IMR-90 (cell line): ENCODE measurements at regions not wholly inside any gene's neighbourhood (a gene's known extent, or its start where the extent isn't known, plus 50 kb on each side); places are given as distances from the start of the nearest gene placed in this dataset.

Experiments used
- ATAC-seq: fragments of 200-7000 bp; cut with Tn5 transposase; 2 replicates; pipeline ENCODE4 v1.9.1; 2020; ENCODE audit warnings: low read depth, mild to moderate bottlenecking, moderate library complexity
- BruUV-seq: library from RNA; stranded (reverse); fragments of 400-500 nt; replicated peaks from 2 replicates; lab custom pipeline; 2021; lab: Mats Ljungman, UMichigan
- CTCF ChIA-PET: fragments of 300-600 bp; formaldehyde crosslinking; extraction: SDS; loops from one replicate; lab custom pipeline; 2021; ENCODE audit warnings: antibody characterized with exemption; lab: Yijun Ruan, JAX
- POLR2A ChIA-PET: fragments of 300-600 bp; sonication (Branson Sonifier 250); formaldehyde crosslinking; loops from one replicate; lab custom pipeline; 2022; ENCODE audit warnings: antibody characterized with exemption; ENCODE audit not compliant: unreplicated experiment; lab: Charles Lee
- DNase-seq: peaks from one replicate; pipeline ENCODE4 v3.0.0; 2013
- H2AFZ ChIP-seq: replicated peaks from 2 replicates; pipeline ENCODE3; 2013; ENCODE audit warnings: low read length, mild to moderate bottlenecking; ENCODE audit not compliant: poor library complexity
- H2AK5ac ChIP-seq: 2 replicates; pipeline ENCODE4 v1.6.1; 2013; ENCODE audit warnings: low read depth, low read length, inconsistent platforms
- H2AK9ac ChIP-seq: replicated peaks from 2 replicates; pipeline ENCODE3; 2013; ENCODE audit warnings: mild to moderate bottlenecking, low read depth, low read length, moderate library complexity; ENCODE audit not compliant: poor library complexity
- H2BK120ac ChIP-seq: 2 replicates; pipeline ENCODE4 v1.6.1; 2013; ENCODE audit warnings: low read depth, low read length, inconsistent platforms
- H2BK15ac ChIP-seq: 3 replicates; pipeline ENCODE4 v1.6.1; 2013; ENCODE audit warnings: low read depth, low read length, inconsistent platforms
- H2BK20ac ChIP-seq: 2 replicates; pipeline ENCODE4 v1.6.1; 2013; ENCODE audit warnings: low read depth, mild to moderate bottlenecking, inconsistent platforms, low read length, moderate library complexity
- H2BK5ac ChIP-seq: 2 replicates; pipeline ENCODE4 v1.6.1; 2013; ENCODE audit warnings: mild to moderate bottlenecking, low read depth, low read length, inconsistent platforms; ENCODE audit not compliant: poor library complexity, severe bottlenecking
- H3K14ac ChIP-seq: replicated peaks from 2 replicates; pipeline ENCODE4 v1.6.1; 2013; ENCODE audit warnings: low read depth, low read length, inconsistent platforms
- H3K18ac ChIP-seq: 2 replicates; pipeline ENCODE4 v1.6.1; 2013; ENCODE audit warnings: low read depth, low read length, control low read depth
- H3K23ac ChIP-seq: 2 replicates; pipeline ENCODE4 v1.6.1; 2013; ENCODE audit warnings: low read depth, low read length, inconsistent platforms
- H3K27ac ChIP-seq: 2 replicates; pipeline ENCODE4 v1.5.1; 2013; ENCODE audit warnings: mild to moderate bottlenecking, control low read depth, low read length; ENCODE audit not compliant: insufficient read depth
- H3K27me3 ChIP-seq: 2 replicates; pipeline ENCODE4 v1.6.1; 2013; ENCODE audit warnings: low read length; ENCODE audit not compliant: control insufficient read depth, insufficient read depth
- H3K36me3 ChIP-seq: 2 replicates; pipeline ENCODE4 v1.6.1; 2013; ENCODE audit warnings: low read length, mixed read lengths; ENCODE audit not compliant: control insufficient read depth, insufficient read depth
- H3K4ac ChIP-seq: 2 replicates; pipeline ENCODE4 v1.6.1; 2013; ENCODE audit warnings: low read depth, low read length, inconsistent platforms
- H3K4me1 ChIP-seq: 2 replicates; pipeline ENCODE4 v1.6.1; 2013; ENCODE audit warnings: low read length, mixed read lengths; ENCODE audit not compliant: control insufficient read depth, insufficient read depth
- H3K4me2 ChIP-seq: 2 replicates; pipeline ENCODE4 v1.6.1; 2013; ENCODE audit warnings: low read depth, mild to moderate bottlenecking, control low read depth, low read length, moderate library complexity
- H3K4me3 ChIP-seq: 2 replicates; pipeline ENCODE4 v1.5.1; 2013; ENCODE audit warnings: low read depth, mild to moderate bottlenecking, control low read depth, low read length, moderate library complexity; ENCODE audit not compliant: insufficient read depth
- H3K56ac ChIP-seq: 2 replicates; pipeline ENCODE4 v1.6.1; 2013; ENCODE audit warnings: low read length, inconsistent platforms; ENCODE audit not compliant: insufficient read depth; ENCODE audit errors: extremely low read depth
- H3K79me1 ChIP-seq, 2 experiments: 2 replicates each; pipeline ENCODE4 v1.6.1; 2013; ENCODE audit warnings: low read length in 2 of 2, inconsistent platforms in 1 of 2, low read depth in 1 of 2
- H3K9ac ChIP-seq: 2 replicates; pipeline ENCODE4 v1.6.1; 2013; ENCODE audit warnings: low read depth, low read length, control low read depth
- H3K9me1 ChIP-seq: 2 replicates; pipeline ENCODE4 v1.6.1; 2013; ENCODE audit warnings: low read length, inconsistent platforms; ENCODE audit not compliant: insufficient read depth
- H3K9me3 ChIP-seq: 2 replicates; pipeline ENCODE4 v1.6.1; 2013; ENCODE audit warnings: low read length; ENCODE audit not compliant: control insufficient read depth, insufficient read depth
- H4K20me1 ChIP-seq: 2 replicates; pipeline ENCODE4 v1.6.1; 2013; ENCODE audit warnings: low read length, inconsistent platforms; ENCODE audit not compliant: insufficient read depth
- H4K5ac ChIP-seq: 2 replicates; pipeline ENCODE4 v1.6.1; 2013; ENCODE audit warnings: mild to moderate bottlenecking, low read depth, low read length, control low read depth
- H4K8ac ChIP-seq, 2 experiments: 2 replicates each; pipeline ENCODE4 v1.6.1; 2013; ENCODE audit warnings: low read depth in 2 of 2, low read length in 2 of 2, control low read depth in 1 of 2, inconsistent platforms in 1 of 2
- H4K91ac ChIP-seq: 2 replicates; pipeline ENCODE4 v1.6.1; 2013; ENCODE audit warnings: low read depth, low read length, inconsistent platforms; ENCODE audit not compliant: insufficient read depth
- BHLHE40 ChIP-seq: fragments of 150-350 bp; IDR thresholded peaks from 2 replicates; pipeline ENCODE4 v1.6.1; 2016; ENCODE audit warnings: mild to moderate bottlenecking, low read depth, low read length
- CEBPB ChIP-seq: IDR thresholded peaks from 2 replicates; pipeline ENCODE4 v1.6.1; 2012; ENCODE audit warnings: low read depth, low read length, improper control_type of control experiment
- CHD1 ChIP-seq: IDR thresholded peaks from 2 replicates; pipeline ENCODE4 v1.6.1; 2012; ENCODE audit warnings: low read depth, low read length, improper control_type of control experiment
- FOS ChIP-seq: fragments of 150-350 bp; IDR thresholded peaks from 2 replicates; pipeline ENCODE4 v1.6.1; 2016; ENCODE audit warnings: low read depth, low read length
- MAZ ChIP-seq: IDR thresholded peaks from 2 replicates; pipeline ENCODE4 v1.6.1; 2012; ENCODE audit warnings: low read depth, mild to moderate bottlenecking, low read length, improper control_type of control experiment, moderate library complexity, borderline replicate concordance
- MXI1 ChIP-seq: IDR thresholded peaks from 2 replicates; pipeline ENCODE4 v1.6.1; 2012; ENCODE audit warnings: low read depth, mild to moderate bottlenecking, low read length, moderate library complexity, borderline replicate concordance
- NFE2L2 ChIP-seq: fragments of 150-350 bp; IDR thresholded peaks from 2 replicates; pipeline ENCODE4 v1.6.1; 2016; ENCODE audit warnings: low read depth, mild to moderate bottlenecking, low read length
- POLR2A ChIP-seq: IDR thresholded peaks from 2 replicates; pipeline ENCODE4 v1.6.1; 2012; ENCODE audit warnings: mild to moderate bottlenecking, low read depth, low read length
- RAD21 ChIP-seq: IDR thresholded peaks from 2 replicates; pipeline ENCODE4 v1.6.1; 2012; ENCODE audit warnings: low read length, improper control_type of control experiment
- RCOR1 ChIP-seq: IDR thresholded peaks from 2 replicates; pipeline ENCODE4 v1.6.1; 2012; ENCODE audit warnings: mild to moderate bottlenecking, low read length, improper control_type of control experiment; ENCODE audit not compliant: insufficient replicate concordance
- RFX5 ChIP-seq: IDR thresholded peaks from 2 replicates; pipeline ENCODE4 v1.8.0; 2012; ENCODE audit warnings: low read depth, mild to moderate bottlenecking, low read length, moderate library complexity
- SMC3 ChIP-seq: fragments of 150-350 bp; IDR thresholded peaks from 2 replicates; pipeline ENCODE4 v1.6.1; 2016; ENCODE audit warnings: low read depth, mild to moderate bottlenecking, antibody characterized with exemption, low read length, moderate library complexity
- USF2 ChIP-seq: fragments of 150-350 bp; IDR thresholded peaks from 2 replicates; pipeline ENCODE4 v1.6.1; 2017; ENCODE audit warnings: mild to moderate bottlenecking, antibody characterized with exemption, low read length, low read depth
- WGBS, 2 experiments: methylation state at CpG; one replicate each; pipeline versions ENCODE4 v1.1.5 to v1.1.7; 2013; ENCODE audit warnings: missing lambda C conversion rate in 2 of 2; ENCODE audit not compliant: insufficient read length in 1 of 2; ENCODE audit errors: extremely low coverage in 2 of 2; 5-methylcytosine and 5-hydroxymethylcytosine counted together
- dilution Hi-C: fragments of 300-500 bp; cut with HindIII; formaldehyde crosslinking; loops from one replicate; pipeline ENCODE4 v1.14.3; 2018; ENCODE audit warnings: low sequenced_read_pairs; ENCODE audit not compliant: unreplicated experiment
- in situ Hi-C: fragments of 300-500 bp; cut with MboI; formaldehyde crosslinking; loops from 3 replicates; pipeline ENCODE4 v1.14.3; 2019; ENCODE audit warnings: low sequenced_read_pairs, inconsistent platforms, mixed read lengths
- intact Hi-C: fragments of 100-400 bp; cut with micrococcal nuclease; formaldehyde crosslinking; loops from 2 replicates; pipeline ENCODE4 v1.10.0; 2022
- TF ChIP-seq, protein P1 (sequence below): conservative IDR thresholded peaks from 2 replicates; pipeline ENCODE4 v1.5.1; 2012; ENCODE audit warnings: mild to moderate bottlenecking, low read depth, low read length, improper control_type of control experiment

GRCh38 chr2:58299123-58299522 lies 58.0 kb upstream of the FANCL start:
- intact Hi-C loops (no loop called here), dilution Hi-C loops (no loop called here), in situ Hi-C loops (no loop called here)
- BruUV-seq: no TSS peak
- H3K4me3 ChIP-seq: no peak overlapping the region
- no peak overlapping the region for H2BK15ac ChIP-seq
- TF ChIP-seq CHD1: no peak
- no peak for TF ChIP-seq FOS
- TF ChIP-seq MXI1: no peak
- no peak for TF ChIP-seq MAZ
- TF ChIP-seq, protein P1, sequence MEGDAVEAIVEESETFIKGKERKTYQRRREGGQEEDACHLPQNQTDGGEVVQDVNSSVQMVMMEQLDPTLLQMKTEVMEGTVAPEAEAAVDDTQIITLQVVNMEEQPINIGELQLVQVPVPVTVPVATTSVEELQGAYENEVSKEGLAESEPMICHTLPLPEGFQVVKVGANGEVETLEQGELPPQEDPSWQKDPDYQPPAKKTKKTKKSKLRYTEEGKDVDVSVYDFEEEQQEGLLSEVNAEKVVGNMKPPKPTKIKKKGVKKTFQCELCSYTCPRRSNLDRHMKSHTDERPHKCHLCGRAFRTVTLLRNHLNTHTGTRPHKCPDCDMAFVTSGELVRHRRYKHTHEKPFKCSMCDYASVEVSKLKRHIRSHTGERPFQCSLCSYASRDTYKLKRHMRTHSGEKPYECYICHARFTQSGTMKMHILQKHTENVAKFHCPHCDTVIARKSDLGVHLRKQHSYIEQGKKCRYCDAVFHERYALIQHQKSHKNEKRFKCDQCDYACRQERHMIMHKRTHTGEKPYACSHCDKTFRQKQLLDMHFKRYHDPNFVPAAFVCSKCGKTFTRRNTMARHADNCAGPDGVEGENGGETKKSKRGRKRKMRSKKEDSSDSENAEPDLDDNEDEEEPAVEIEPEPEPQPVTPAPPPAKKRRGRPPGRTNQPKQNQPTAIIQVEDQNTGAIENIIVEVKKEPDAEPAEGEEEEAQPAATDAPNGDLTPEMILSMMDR: no peak
- TF ChIP-seq NFE2L2: no peak
- TF ChIP-seq BHLHE40: no peak
- TF ChIP-seq RCOR1: no peak
- TF ChIP-seq CEBPB: no peak
- TF ChIP-seq RAD21: no peak
- no peak for TF ChIP-seq RFX5
- no peak for TF ChIP-seq POLR2A
- TF ChIP-seq SMC3: no peak
- no peak for TF ChIP-seq USF2
- POLR2A ChIA-PET: no interaction called here
- no peaks in the 10 kb centered on the region for H3K9me1 ChIP-seq
- no peak overlapping the region for H4K5ac ChIP-seq
- no peak overlapping the region for H2BK20ac ChIP-seq
- CTCF ChIA-PET: no interaction called here
- no peak overlapping the region for H2BK120ac ChIP-seq
- H4K91ac ChIP-seq: no peak overlapping the region
- no peak overlapping the region for H3K23ac ChIP-seq
- no peak overlapping the region for H2BK5ac ChIP-seq
- no peak overlapping the region for H2AK9ac ChIP-seq
- H3K18ac ChIP-seq: no peak overlapping the region
- no peaks in the 10 kb centered on the region for H3K27me3 ChIP-seq
- H2AK5ac ChIP-seq: no peak overlapping the region
- H3K9me3 ChIP-seq: no peaks in the 10 kb centered on the region
- no peak for ATAC-seq
- no CpG with 5 or more reads among the region's 1 CpG for WGBS, 2 experiments
- H3K4ac ChIP-seq: no peak overlapping the region
- no peak overlapping the region for H3K27ac ChIP-seq
- H3K4me1 ChIP-seq: no peaks in the 10 kb centered on the region
- H4K8ac ChIP-seq: no peak overlapping the region
- H2AFZ ChIP-seq: no peak overlapping the region
- no peak for DNase-seq
- no peak overlapping the region for H3K9ac ChIP-seq
- no peak overlapping the region for H3K14ac ChIP-seq
- H3K79me1 ChIP-seq: no peaks in the 10 kb centered on the region
- no peak overlapping the region for H3K4me2 ChIP-seq
- no peaks in the 10 kb centered on the region for H4K20me1 ChIP-seq
- H3K56ac ChIP-seq: no peak overlapping the region
- no peaks in the 10 kb centered on the region for H3K36me3 ChIP-seq
